MCF 10A (cell line): ENCODE measurements at regions not wholly inside any gene's neighbourhood (a gene's known extent, or its start where the extent isn't known, plus 50 kb on each side); places are given as distances from the start of the nearest gene placed in this dataset.

ENCODE experiments used
- BruUV-seq: library from RNA; stranded (reverse); fragments of 400-500 nt; replicated peaks from 2 replicates; lab custom pipeline; 2021; lab: Mats Ljungman, UMichigan
- CTCF ChIA-PET: fragments of 300-600 bp; sonication (Branson Sonifier 250); formaldehyde crosslinking; extraction: SDS; loops from one replicate; lab custom pipeline; 2021; ENCODE audit warnings: antibody characterized with exemption, inconsistent platforms; lab: Yijun Ruan, JAX
- POLR2A ChIA-PET: fragments of 300-600, 350-650 bp; sonication (Branson Sonifier 250); formaldehyde crosslinking; extraction: SDS; loops from one replicate; lab custom pipeline; 2020; ENCODE audit warnings: antibody characterized with exemption, inconsistent platforms; lab: Yijun Ruan, JAX
- DNase-seq: peaks from one replicate; pipeline ENCODE4 v3.0.0-alpha.2; 2018; ENCODE audit not compliant: unreplicated experiment
- H3K27ac Mint-ChIP-seq: one replicate; pipeline ENCODE4 v1.8.0; 2022; ENCODE audit warnings: mild to moderate bottlenecking, low read depth, mixed read lengths; ENCODE audit not compliant: unreplicated experiment
- H3K27me3 Mint-ChIP-seq: one replicate; pipeline ENCODE4 v1.8.0; 2022; ENCODE audit warnings: mixed read lengths; ENCODE audit not compliant: insufficient read depth, unreplicated experiment
- H3K36me3 Mint-ChIP-seq: one replicate; pipeline ENCODE4 v1.8.0; 2022; ENCODE audit warnings: mild to moderate bottlenecking, moderate library complexity, mixed read lengths; ENCODE audit not compliant: insufficient read depth, unreplicated experiment
- H3K4me1 Mint-ChIP-seq: one replicate; pipeline ENCODE4 v1.8.0; 2022; ENCODE audit warnings: mixed read lengths; ENCODE audit not compliant: insufficient read depth, unreplicated experiment
- H3K4me3 Mint-ChIP-seq: one replicate; pipeline ENCODE4 v1.8.0; 2022; ENCODE audit warnings: mild to moderate bottlenecking, moderate library complexity, mixed read lengths; ENCODE audit not compliant: unreplicated experiment
- H3K9me3 Mint-ChIP-seq: one replicate; pipeline ENCODE4 v1.8.0; 2022; ENCODE audit warnings: mixed read lengths; ENCODE audit not compliant: unreplicated experiment
- CTCF ChIP-seq: fragments of 200-600 bp; IDR thresholded peaks from one replicate; pipeline ENCODE4 v1.8.0; 2022; ENCODE audit warnings: antibody characterized with exemption, mild to moderate bottlenecking; ENCODE audit not compliant: unreplicated experiment
- intact Hi-C: fragments of 100-400 bp; cut with micrococcal nuclease; formaldehyde crosslinking; loops from 2 replicates; pipeline ENCODE4 v1.14.1; 2022

- no peaks in the 10 kb centered on the region for H3K9me3 Mint-ChIP-seq
- no peak overlapping the region for H3K4me3 Mint-ChIP-seq
- H3K27me3 Mint-ChIP-seq = no peaks in the 10 kb centered on the region
- no peak overlapping the region for H3K27ac Mint-ChIP-seq
- H3K4me1 Mint-ChIP-seq = peaks cover 6% of the 10 kb centered on the region
- BruUV-seq = no TSS peak
- DNase-seq = no peak
- TF ChIP-seq CTCF = no peak
- ChIA-PET CTCF (no interaction called here), POLR2A (no interaction called here)
- H3K36me3 Mint-ChIP-seq = no peaks in the 10 kb centered on the region
- intact Hi-C loops = no loop called here
Measured at GRCh38 chr18:52190631-52191030, 149.4 kb upstream of the DCC start.

- H3K27ac Mint-ChIP-seq = no peak overlapping the region
- ChIA-PET POLR2A (no interaction called here), CTCF (interaction anchor here (0.5 to 1.4 kb wide), 3 partner anchors 10 to 993 kb away, joined by 3 to 4 read pairs (median 3); no protein-coding TSS in a partner anchor)
- H3K36me3 Mint-ChIP-seq = no peaks in the 10 kb centered on the region
- no peak overlapping the region for H3K4me3 Mint-ChIP-seq
- TF ChIP-seq CTCF = no peak
- DNase-seq = no peak
- H3K9me3 Mint-ChIP-seq = no peaks in the 10 kb centered on the region
- H3K27me3 Mint-ChIP-seq = no peaks in the 10 kb centered on the region
- H3K4me1 Mint-ChIP-seq = peaks cover 6% of the 10 kb centered on the region
- intact Hi-C loops = no loop called here
- no TSS peak for BruUV-seq
Measured at GRCh38 chr18:52200406-52200805, 139.6 kb upstream of the DCC start.

GRCh38 chr18:52200921-52201663 is 138.9 kb upstream of the DCC start:
- no peak overlapping the region for H3K4me3 Mint-ChIP-seq
- no peaks in the 10 kb centered on the region for H3K9me3 Mint-ChIP-seq
- H3K4me1 Mint-ChIP-seq = peaks cover 6% of the 10 kb centered on the region
- no peak overlapping the region for H3K27ac Mint-ChIP-seq
- ChIA-PET CTCF (interaction anchor here (0.6 to 1.4 kb wide), 3 partner anchors 10 to 467 kb away, joined by 3 to 4 read pairs (median 3); no protein-coding TSS in a partner anchor), POLR2A (no interaction called here)
- no peak for DNase-seq
- TF ChIP-seq CTCF = no peak
- no peaks in the 10 kb centered on the region for H3K27me3 Mint-ChIP-seq
- no TSS peak for BruUV-seq
- intact Hi-C loops = no loop called here
- H3K36me3 Mint-ChIP-seq = no peaks in the 10 kb centered on the region

- no TSS peak for BruUV-seq
- POLR2A ChIA-PET = no interaction called here
- no peak for DNase-seq
- Mint-ChIP-seq H3K4me1 (no peaks in the 10 kb centered on the region), H3K36me3 (no peaks in the 10 kb centered on the region), H3K27ac (no peak overlapping the region), H3K27me3 (no peaks in the 10 kb centered on the region), H3K4me3 (no peak overlapping the region), H3K9me3 (no peaks in the 10 kb centered on the region)
- TF ChIP-seq CTCF = no peak
- intact Hi-C loops = no loop called here
- CTCF ChIA-PET = interaction anchor here (1.1 kb wide), 1 partner anchor 10 kb away, joined by 3 read pairs; no protein-coding TSS in a partner anchor
Measured at GRCh38 chr18:52208646-52209045, 131.4 kb upstream of the DCC start.
